ENCODE measurements at regions not wholly inside any gene's neighbourhood (a gene's known extent, or its start where the extent isn't known, plus 50 kb on each side); places are given as distances from the start of the nearest gene placed in this dataset.
"Not testable (repeated sequence)": the region's sequence is repeated elsewhere in the genome, so short reads cannot be mapped to it uniquely, and the experiment has no call there.

GRCh38 chrX:18102006-18102405 lies 118.7 kb downstream of the BEND2 start:
- no peak for DNase-seq
- no peak for ATAC-seq

- no peak for ATAC-seq
- DNase-seq = no peak
Measured at GRCh38 chrX:18101087-18101486, 119.6 kb downstream of the BEND2 start.

GRCh38 chrX:18099745-18100144 lies 120.9 kb downstream of the BEND2 start:
- DNase-seq = no peak
- ATAC-seq = no peak

- no peak for ATAC-seq
- DNase-seq = no peak
Measured at GRCh38 chrX:18098763-18099162, 121.9 kb downstream of the BEND2 start.

GRCh38 chrX:18076434-18076833 lies 144.3 kb downstream of the BEND2 start:
- ATAC-seq (no peak), DNase-seq (no peak)

GRCh38 chrX:18075603-18076002 lies 145.1 kb downstream of the BEND2 start:
- no peak for DNase-seq
- ATAC-seq = no peak

- ATAC-seq, DNase-seq: not testable (repeated sequence)
Measured at GRCh38 chrX:18068045-18068444, 152.6 kb downstream of the BEND2 start.

GRCh38 chrX:18065956-18066355 lies 154.7 kb downstream of the BEND2 start:
- no peak for DNase-seq
- no peak for ATAC-seq

- DNase-seq = no peak
Measured at GRCh38 chrX:18051690-18052089, 169.0 kb downstream of the BEND2 start.

GRCh38 chrX:18047491-18047890 lies 173.2 kb downstream of the BEND2 start:
- ATAC-seq (no peak), DNase-seq (no peak)

More at GRCh38 chrX:18051690-18052089, 169.0 kb downstream of the BEND2 start:
- no peak for ATAC-seq

GRCh38 chrX:18045436-18045835 lies 175.2 kb downstream of the BEND2 start:
- ATAC-seq (no peak), DNase-seq (no peak)

GRCh38 chrX:18042776-18043175 lies 177.9 kb downstream of the BEND2 start:
- ATAC-seq = no peak

GRCh38 chrX:18041656-18042055 lies 179.0 kb downstream of the BEND2 start:
- ATAC-seq (no peak), DNase-seq (no peak)

More at GRCh38 chrX:18042776-18043175, 177.9 kb downstream of the BEND2 start:
- no peak for DNase-seq

GRCh38 chrX:18039023-18039422 lies 177.9 kb upstream of the RAI2 start:
- no peak for ATAC-seq

GRCh38 chrX:18036394-18036793 lies 175.3 kb upstream of the RAI2 start:
- DNase-seq (no peak), ATAC-seq (no peak)

More at GRCh38 chrX:18039023-18039422, 177.9 kb upstream of the RAI2 start:
- no peak for DNase-seq

GRCh38 chrX:18034945-18035344 lies 173.8 kb upstream of the RAI2 start:
- ATAC-seq (no peak), DNase-seq (no peak)

GRCh38 chrX:18034504-18034903 lies 173.4 kb upstream of the RAI2 start:
- DNase-seq (no peak), ATAC-seq (no peak)

- no peak for ATAC-seq
- DNase-seq = no peak
Measured at GRCh38 chrX:18032486-18033221, 171.6 kb upstream of the RAI2 start.

GRCh38 chrX:18031726-18032375 lies 170.8 kb upstream of the RAI2 start:
- DNase-seq (no peak), ATAC-seq (no peak)

- not testable (repeated sequence) for ATAC-seq, DNase-seq
Measured at GRCh38 chrX:18030656-18031055, 169.6 kb upstream of the RAI2 start.

GRCh38 chrX:18026166-18026565 lies 165.1 kb upstream of the RAI2 start:
- no peak for DNase-seq
- ATAC-seq = no peak

GRCh38 chrX:18017411-18017810 lies 156.3 kb upstream of the RAI2 start:
- no peak for DNase-seq
- ATAC-seq = no peak

GRCh38 chrX:18016941-18017340 lies 155.8 kb upstream of the RAI2 start:
- ATAC-seq (no peak), DNase-seq (no peak)

- DNase-seq (no peak), ATAC-seq (no peak)
Measured at GRCh38 chrX:18010253-18010652, 149.2 kb upstream of the RAI2 start.
